ENCODE measurements at regions not wholly inside any gene's neighbourhood (a gene's known extent, or its start where the extent isn't known, plus 50 kb on each side); places are given as distances from the start of the nearest gene placed in this dataset.

- peaks cover 36% of the 10 kb centered on the region for H3K4me1 Mint-ChIP-seq
These were observed 236.1 kb upstream of the CADM1 start for GRCh38 chr11:115740324-115740723.

GRCh38 chr11:115739878-115740277, 235.7 kb upstream of the CADM1 start:
- H3K4me3 Mint-ChIP-seq = no peak overlapping the region
- TF ChIP-seq ZNF462 (CRISPR knock-in tag; IDR thresholded peaks at IDR 0.05) = no peak
- no peak for TF ChIP-seq EZH2 (IDR thresholded peaks at IDR 0.05; ENCODE audit: low read depth, unreplicated experiment)
- no peak for TF ChIP-seq JUNB (IDR thresholded peaks at IDR 0.05; ENCODE audit: unreplicated experiment)
- TF ChIP-seq REST (IDR thresholded peaks at IDR 0.05; ENCODE audit: unreplicated experiment) = no peak
- no peak for TF ChIP-seq STAT1 (IDR thresholded peaks at IDR 0.05; ENCODE audit: unreplicated experiment)
- TF ChIP-seq CTCF (conservative IDR thresholded peaks at IDR 0.05; ENCODE audit: low read depth in 2 of 2) = no peak
- no peak for TF ChIP-seq CREB1 (CRISPR knock-in tag; IDR thresholded peaks at IDR 0.05; ENCODE audit: low read depth)
- no peak for TF ChIP-seq EZH2phosphoT487 (IDR thresholded peaks at IDR 0.05; ENCODE audit: unreplicated experiment)
- no peak for TF ChIP-seq ZNF114 (CRISPR knock-in tag; IDR thresholded peaks at IDR 0.05)
- TF ChIP-seq POLR2AphosphoS5 (IDR thresholded peaks at IDR 0.05; ENCODE audit: low read depth) = no peak
- TF ChIP-seq ZNF331 (CRISPR knock-in tag; IDR thresholded peaks at IDR 0.05; ENCODE audit: low read depth) = no peak

More at GRCh38 chr11:115740324-115740723, 236.1 kb upstream of the CADM1 start:
- no peaks in the 10 kb centered on the region for H3F3A ChIP-seq (replicated peaks; ENCODE audit: low read depth)
- Mint-ChIP-seq H3K27me3 (ENCODE audit: insufficient read depth, low read depth, poor library complexity) (peaks cover 15% of the 10 kb centered on the region), H3K36me3 (ENCODE audit: low read depth) (no peaks in the 10 kb centered on the region), H3K27ac (no peak overlapping the region), H3K4me3 (no peak overlapping the region), H3K9me3 (no peaks in the 10 kb centered on the region; the same call in 2 of the 3 replicates)
- no peak overlapping the region for H3K27ac ChIP-seq (ENCODE audit: low read depth)
- no peak overlapping the region for H3K4me2 ChIP-seq
- H3K4me1 ChIP-seq (ENCODE audit: insufficient read depth) = peaks cover 32% of the 10 kb centered on the region
- no peak overlapping the region for H2AFZ ChIP-seq
- H3K36me3 ChIP-seq (ENCODE audit: insufficient read depth) = no peaks in the 10 kb centered on the region
- DNase-seq (ENCODE audit: low spot score) (no peak), ATAC-seq (no peak)
- TF ChIP-seq NANOG (IDR thresholded peaks at IDR 0.05; ENCODE audit: borderline replicate concordance) = no peak
- H3K79me2 ChIP-seq (replicated peaks; ENCODE audit: insufficient read depth) = no peaks in the 10 kb centered on the region
- H4K20me1 ChIP-seq (replicated peaks; ENCODE audit: insufficient read depth) = no peaks in the 10 kb centered on the region
- H3K4me3 ChIP-seq = no peak overlapping the region
- 0 out of 2 replicates have a peak, but pooled peaks cover 3% of the 10 kb centered on the region for H3K9me2 ChIP-seq (ENCODE audit: insufficient read depth)
- H3K27me3 ChIP-seq (ENCODE audit: insufficient read depth) = no peaks in the 10 kb centered on the region; the same call in 1 of the 2 replicates

More at GRCh38 chr11:115739878-115740277, 235.7 kb upstream of the CADM1 start:
- Histone ChIP-seq H3K9me2 (ENCODE audit: insufficient read depth) (0 out of 2 replicates have a peak, but pooled peaks cover 3% of the 10 kb centered on the region), H3F3A (replicated peaks; ENCODE audit: low read depth) (no peaks in the 10 kb centered on the region), H3K4me2 (no peak overlapping the region), H3K79me2 (replicated peaks; ENCODE audit: insufficient read depth) (no peaks in the 10 kb centered on the region), H3K27ac (ENCODE audit: low read depth) (no peak overlapping the region), H3K4me3 (no peak overlapping the region), H3K4me1 (ENCODE audit: insufficient read depth) (peaks cover 27% of the 10 kb centered on the region), H2AFZ (no peak overlapping the region), H4K20me1 (replicated peaks; ENCODE audit: insufficient read depth) (no peaks in the 10 kb centered on the region), H3K27me3 (ENCODE audit: insufficient read depth) (no peaks in the 10 kb centered on the region; the same call in 1 of the 2 replicates), H3K36me3 (ENCODE audit: insufficient read depth) (no peaks in the 10 kb centered on the region)
- DNase-seq (ENCODE audit: low spot score) = no peak
- ATAC-seq = no peak
- H3K9me3 Mint-ChIP-seq = no peaks in the 10 kb centered on the region; the same call in 2 of the 3 replicates
- H3K27ac Mint-ChIP-seq = no peak overlapping the region
- peaks cover 32% of the 10 kb centered on the region for H3K4me1 Mint-ChIP-seq
- no peaks in the 10 kb centered on the region for H3K36me3 Mint-ChIP-seq (ENCODE audit: low read depth)
- peaks cover 11% of the 10 kb centered on the region for H3K27me3 Mint-ChIP-seq (ENCODE audit: insufficient read depth, low read depth, poor library complexity)
